SK-N-SH (cell line): ENCODE measurements at regions not wholly inside any gene's neighbourhood (a gene's known extent, or its start where the extent isn't known, plus 50 kb on each side); places are given as distances from the start of the nearest gene placed in this dataset.

Experiments used
- CTCF ChIA-PET: fragments of 300-600, 350-600 bp; formaldehyde crosslinking; extraction: SDS; loops from one replicate; lab custom pipeline; 2021; lab: Yijun Ruan, JAX
- POLR2A ChIA-PET: fragments of 350-600 bp; sonication (Branson Sonifier 250); formaldehyde crosslinking; extraction: SDS; loops from one replicate; lab custom pipeline; 2020; ENCODE audit warnings: antibody characterized with exemption, inconsistent platforms; lab: Yijun Ruan, JAX
- DNase-seq: peaks from one replicate; pipeline ENCODE4 v3.0.0; 2012
- H2AFZ ChIP-seq: fragments of 200-600 bp; sonication (generic); 2 replicates; pipeline ENCODE4 v1.8.1; 2016; ENCODE audit warnings: antibody characterized with exemption, mild to moderate bottlenecking, low read depth
- H3F3A ChIP-seq: fragments of 200-600 bp; sonication (generic); replicated peaks from 2 replicates; pipeline ENCODE3; 2016; ENCODE audit warnings: antibody characterized with exemption, mild to moderate bottlenecking; ENCODE audit not compliant: insufficient read depth
- H3K27ac ChIP-seq, 2 experiments: fragments of 200-500 bp in 1 of 2; fragments of 200-600 bp in 1 of 2; sonication (Bioruptor generic) in 1 of 2; sonication (generic), shearing (Covaris generic) in 1 of 2; 2 replicates each; pipeline versions ENCODE4 v1.5.1 to v1.6.1; 2014 to 2016; ENCODE audit warnings: low read depth in 2 of 2, inconsistent platforms in 1 of 2, low read length in 1 of 2, mild to moderate bottlenecking in 1 of 2, mixed read lengths in 1 of 2
- H3K27me3 ChIP-seq: fragments of 200-600 bp; sonication (generic), shearing (Covaris generic); 2 replicates; pipeline ENCODE4 v1.6.1; 2016; ENCODE audit warnings: mixed run types; ENCODE audit not compliant: insufficient read depth
- H3K36me3 ChIP-seq, 2 experiments: fragments of 200-500 bp in 1 of 2; fragments of 200-600 bp in 1 of 2; sonication (Bioruptor generic) in 1 of 2; sonication (generic) in 1 of 2; replicated peaks in 1 of 2; 2 replicates each; pipeline versions ENCODE3 to v1.5.1; 2014 to 2016; ENCODE audit warnings: low read length in 1 of 2, mild to moderate bottlenecking in 1 of 2; ENCODE audit not compliant: insufficient read depth in 2 of 2, control insufficient read depth in 1 of 2
- H3K4me1 ChIP-seq, 2 experiments: fragments of 200-500 bp in 1 of 2; fragments of 200-600 bp in 1 of 2; sonication (Bioruptor generic) in 1 of 2; sonication (generic), shearing (Covaris generic) in 1 of 2; 2 replicates each; pipeline versions ENCODE4 v1.5.1 to v1.6.1; 2014 to 2016; ENCODE audit warnings: low read depth in 1 of 2, low read length in 1 of 2, mixed run types in 1 of 2; ENCODE audit not compliant: insufficient read depth in 2 of 2, control insufficient read depth in 1 of 2
- H3K4me2 ChIP-seq: fragments of 200-600 bp; sonication (generic), shearing (Covaris generic); 2 replicates; pipeline ENCODE4 v1.6.1; 2017; ENCODE audit warnings: mixed run types
- H3K4me3 ChIP-seq, 2 experiments: fragments of 200-500 bp in 1 of 2; fragments of 200-600 bp in 1 of 2; sonication (Bioruptor generic) in 1 of 2; sonication (generic), shearing (Covaris generic) in 1 of 2; 2 replicates each; pipeline versions ENCODE4 v1.5.1 to v1.8.1; 2014 to 2016; ENCODE audit warnings: low read depth in 2 of 2, inconsistent platforms in 1 of 2, low read length in 1 of 2, mild to moderate bottlenecking in 1 of 2, mixed read lengths in 1 of 2, moderate library complexity in 1 of 2
- H3K79me2 ChIP-seq: fragments of 200-600 bp; sonication (generic); 2 replicates; pipeline ENCODE4 v1.8.1; 2017; ENCODE audit warnings: mild to moderate bottlenecking; ENCODE audit not compliant: insufficient read depth
- H3K9ac ChIP-seq: fragments of 200-600 bp; sonication (generic); 2 replicates; pipeline ENCODE4 v1.6.1; 2017; ENCODE audit warnings: mixed run types
- H3K9me2 ChIP-seq: fragments of 200-600 bp; sonication (generic); 2 replicates; pipeline ENCODE4 v1.6.1; 2017; ENCODE audit warnings: mixed run types
- H3K9me3 ChIP-seq: fragments of 200-600 bp; sonication (generic); 2 replicates; pipeline ENCODE4 v1.6.1; 2017; ENCODE audit warnings: mixed run types, mild to moderate bottlenecking, moderate library complexity
- H4K20me1 ChIP-seq: fragments of 200-600 bp; sonication (generic); 2 replicates; pipeline ENCODE4 v1.6.1; 2017; ENCODE audit warnings: mild to moderate bottlenecking, mixed run types; ENCODE audit not compliant: insufficient read depth
- CHD2 ChIP-seq: fragments of 150-350 bp; IDR thresholded peaks from 2 replicates; pipeline ENCODE4 v1.6.1; 2018; ENCODE audit warnings: low read length; ENCODE audit not compliant: partially characterized antibody
- EZH2phosphoT487 ChIP-seq: fragments of 200-600 bp; sonication (generic); IDR thresholded peaks from 2 replicates; pipeline ENCODE4 v1.6.1; 2017; ENCODE audit warnings: low read depth, mixed run types, mild to moderate bottlenecking, antibody characterized with exemption, moderate library complexity, borderline replicate concordance
- FOSL2 ChIP-seq: IDR thresholded peaks from 2 replicates; pipeline ENCODE4 v1.4.0; 2012; ENCODE audit warnings: low read depth, mild to moderate bottlenecking, moderate library complexity, borderline replicate concordance
- FOXJ3 ChIP-seq: sonication (generic); formaldehyde crosslinking; IDR thresholded peaks from 2 replicates; pipeline ENCODE4 v1.5.1; 2020; ENCODE audit warnings: mild to moderate bottlenecking, missing genetic modification reagents
- FOXM1 ChIP-seq: IDR thresholded peaks from 2 replicates; pipeline ENCODE4 v1.4.0; 2012; ENCODE audit warnings: low read depth, mild to moderate bottlenecking
- GABPA ChIP-seq: IDR thresholded peaks from 2 replicates; pipeline ENCODE4 v1.4.0; 2012; ENCODE audit warnings: low read depth, mild to moderate bottlenecking
- NRF1 ChIP-seq: IDR thresholded peaks from 2 replicates; pipeline ENCODE4 v1.6.1; 2012; ENCODE audit warnings: low read depth, mild to moderate bottlenecking, low read length
- POLR2AphosphoS5 ChIP-seq: IDR thresholded peaks from 2 replicates; pipeline ENCODE4 v1.6.1; 2012; ENCODE audit warnings: low read depth, low read length
- RAD21 ChIP-seq: IDR thresholded peaks from 2 replicates; pipeline ENCODE4 v1.6.1; 2012; ENCODE audit warnings: mild to moderate bottlenecking, low read length
- RFX5 ChIP-seq: IDR thresholded peaks from 2 replicates; pipeline ENCODE4 v1.6.1; 2012; ENCODE audit warnings: mild to moderate bottlenecking, improper control_type of control experiment, low read length
- TAF1 ChIP-seq: IDR thresholded peaks from 2 replicates; pipeline ENCODE4 v1.6.1; 2012; ENCODE audit warnings: low read depth, mild to moderate bottlenecking, low read length, moderate library complexity, borderline replicate concordance
- TCF12 ChIP-seq: IDR thresholded peaks from 2 replicates; pipeline ENCODE4 v1.4.0; 2012
- TEAD4 ChIP-seq: IDR thresholded peaks from 2 replicates; pipeline ENCODE4 v1.4.0; 2012; ENCODE audit warnings: mild to moderate bottlenecking, borderline replicate concordance; ENCODE audit not compliant: insufficient read depth
- YY1 ChIP-seq: IDR thresholded peaks from 2 replicates; pipeline ENCODE4 v1.4.0; 2012; ENCODE audit warnings: low read depth, mild to moderate bottlenecking
- WGBS: methylation state at CpG from one replicate; pipeline ENCODE4 v1.1.6; 2017; ENCODE audit warnings: low lambda C conversion rate; 5-methylcytosine and 5-hydroxymethylcytosine counted together
- TF ChIP-seq, protein P1 (sequence below): IDR thresholded peaks from 2 replicates; pipeline ENCODE4 v1.4.0; 2012; ENCODE audit warnings: low read depth, borderline replicate concordance
- TF ChIP-seq, protein P2 (sequence below): fragments of 150-350 bp; IDR thresholded peaks from 2 replicates; pipeline ENCODE4 v1.6.1; 2016; ENCODE audit warnings: mild to moderate bottlenecking, low read depth, low read length
- TF ChIP-seq, protein P3 (sequence below): IDR thresholded peaks from 2 replicates; pipeline ENCODE4; 2012

DNA sequence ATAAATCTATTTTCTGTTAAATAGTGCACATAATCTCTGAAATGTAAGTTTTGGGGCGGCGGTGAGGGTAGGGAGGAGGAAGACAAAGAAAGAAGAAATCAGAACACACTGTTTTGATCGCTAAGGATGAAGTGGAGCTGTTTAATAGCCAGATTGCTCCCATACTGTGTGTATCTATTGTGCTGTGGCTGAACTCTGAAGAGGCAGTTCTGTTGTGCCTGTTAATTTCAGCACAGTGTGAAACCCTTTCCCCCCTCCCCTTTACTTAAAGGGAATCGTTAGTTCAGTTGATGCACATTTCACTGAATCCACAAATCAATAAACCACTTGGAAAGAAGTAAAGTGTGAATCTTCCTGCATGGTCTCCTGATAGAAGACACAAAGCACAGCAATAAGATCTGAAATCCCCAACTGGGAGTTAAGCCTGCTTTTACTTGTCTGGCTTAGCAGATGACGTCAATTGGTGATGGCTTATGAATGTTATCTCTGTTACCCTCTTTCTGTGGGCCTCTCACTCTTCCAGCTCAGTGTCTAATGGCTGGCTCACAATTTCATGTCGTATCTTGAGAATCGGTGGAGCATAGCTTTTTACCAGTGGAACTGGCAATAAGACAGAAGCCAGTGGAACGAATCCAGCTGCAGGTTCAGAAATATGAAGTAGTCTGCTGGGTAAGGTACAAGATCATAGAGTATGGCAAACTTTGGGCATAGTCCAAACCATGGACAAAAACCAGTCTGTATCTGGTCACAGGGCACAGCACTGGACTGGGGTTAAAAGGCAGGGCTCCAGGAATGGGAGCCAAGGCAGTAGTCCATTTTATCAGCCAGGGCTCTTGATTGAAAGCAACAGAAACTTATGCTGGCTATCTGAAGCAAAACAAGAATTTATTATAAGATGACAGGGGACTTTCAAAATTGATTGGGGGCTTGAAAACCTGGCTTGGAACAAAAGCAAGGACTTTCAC is 413.5 kb upstream of the SEL1L start:
- no peak overlapping the region for H3K9ac ChIP-seq
- no peaks in the 10 kb centered on the region for H3K4me1 ChIP-seq
- POLR2A ChIA-PET = no interaction called here
- H3K27ac ChIP-seq = no peak overlapping the region; a peak in 1 of 4 replicates
- 0 out of 2 replicates have a peak, but pooled peaks cover 7% of the 10 kb centered on the region for H3K9me3 ChIP-seq
- no peak for TF ChIP-seq POLR2AphosphoS5
- TF ChIP-seq, protein P1, sequence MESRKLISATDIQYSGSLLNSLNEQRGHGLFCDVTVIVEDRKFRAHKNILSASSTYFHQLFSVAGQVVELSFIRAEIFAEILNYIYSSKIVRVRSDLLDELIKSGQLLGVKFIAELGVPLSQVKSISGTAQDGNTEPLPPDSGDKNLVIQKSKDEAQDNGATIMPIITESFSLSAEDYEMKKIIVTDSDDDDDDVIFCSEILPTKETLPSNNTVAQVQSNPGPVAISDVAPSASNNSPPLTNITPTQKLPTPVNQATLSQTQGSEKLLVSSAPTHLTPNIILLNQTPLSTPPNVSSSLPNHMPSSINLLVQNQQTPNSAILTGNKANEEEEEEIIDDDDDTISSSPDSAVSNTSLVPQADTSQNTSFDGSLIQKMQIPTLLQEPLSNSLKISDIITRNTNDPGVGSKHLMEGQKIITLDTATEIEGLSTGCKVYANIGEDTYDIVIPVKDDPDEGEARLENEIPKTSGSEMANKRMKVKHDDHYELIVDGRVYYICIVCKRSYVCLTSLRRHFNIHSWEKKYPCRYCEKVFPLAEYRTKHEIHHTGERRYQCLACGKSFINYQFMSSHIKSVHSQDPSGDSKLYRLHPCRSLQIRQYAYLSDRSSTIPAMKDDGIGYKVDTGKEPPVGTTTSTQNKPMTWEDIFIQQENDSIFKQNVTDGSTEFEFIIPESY = no peak
- TF ChIP-seq, protein P2, sequence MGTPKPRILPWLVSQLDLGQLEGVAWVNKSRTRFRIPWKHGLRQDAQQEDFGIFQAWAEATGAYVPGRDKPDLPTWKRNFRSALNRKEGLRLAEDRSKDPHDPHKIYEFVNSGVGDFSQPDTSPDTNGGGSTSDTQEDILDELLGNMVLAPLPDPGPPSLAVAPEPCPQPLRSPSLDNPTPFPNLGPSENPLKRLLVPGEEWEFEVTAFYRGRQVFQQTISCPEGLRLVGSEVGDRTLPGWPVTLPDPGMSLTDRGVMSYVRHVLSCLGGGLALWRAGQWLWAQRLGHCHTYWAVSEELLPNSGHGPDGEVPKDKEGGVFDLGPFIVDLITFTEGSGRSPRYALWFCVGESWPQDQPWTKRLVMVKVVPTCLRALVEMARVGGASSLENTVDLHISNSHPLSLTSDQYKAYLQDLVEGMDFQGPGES = no peak
- TF ChIP-seq RAD21 = no peak
- no peak for TF ChIP-seq NRF1
- TF ChIP-seq TAF1 = no peak
- TF ChIP-seq YY1 = no peak
- no peak for TF ChIP-seq CHD2
- TF ChIP-seq FOSL2 = no peak
- TF ChIP-seq EZH2phosphoT487 = no peak
- TF ChIP-seq, protein P3, sequence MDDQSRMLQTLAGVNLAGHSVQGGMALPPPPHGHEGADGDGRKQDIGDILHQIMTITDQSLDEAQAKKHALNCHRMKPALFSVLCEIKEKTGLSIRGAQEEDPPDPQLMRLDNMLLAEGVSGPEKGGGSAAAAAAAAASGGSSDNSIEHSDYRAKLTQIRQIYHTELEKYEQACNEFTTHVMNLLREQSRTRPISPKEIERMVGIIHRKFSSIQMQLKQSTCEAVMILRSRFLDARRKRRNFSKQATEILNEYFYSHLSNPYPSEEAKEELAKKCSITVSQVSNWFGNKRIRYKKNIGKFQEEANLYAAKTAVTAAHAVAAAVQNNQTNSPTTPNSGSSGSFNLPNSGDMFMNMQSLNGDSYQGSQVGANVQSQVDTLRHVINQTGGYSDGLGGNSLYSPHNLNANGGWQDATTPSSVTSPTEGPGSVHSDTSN = no peak
- TF ChIP-seq GABPA = no peak
- no peak for TF ChIP-seq TEAD4
- no peak for TF ChIP-seq RFX5
- no peak for TF ChIP-seq FOXM1
- TF ChIP-seq TCF12 = no peak
- no peak for TF ChIP-seq FOXJ3
- DNase-seq = no peak
- no peaks in the 10 kb centered on the region for H3K9me2 ChIP-seq
- H3K79me2 ChIP-seq = no peaks in the 10 kb centered on the region
- no peaks in the 10 kb centered on the region for H3K36me3 ChIP-seq
- no peaks in the 10 kb centered on the region for H3K27me3 ChIP-seq
- no peaks in the 10 kb centered on the region for H4K20me1 ChIP-seq
- H3K4me3 ChIP-seq = no peak overlapping the region
- H2AFZ ChIP-seq = no peak overlapping the region
- 21% methylated on average over 8 of the region's 8 CpGs for WGBS
- CTCF ChIA-PET = interaction anchor here (0.9 kb wide), 1 partner anchor 21 kb away, joined by 3 read pairs; no protein-coding TSS in a partner anchor
- H3F3A ChIP-seq = no peaks in the 10 kb centered on the region
- no peak overlapping the region for H3K4me2 ChIP-seq
